ENCODE measurements at regions not wholly inside any gene's neighbourhood (a gene's known extent, or its start where the extent isn't known, plus 50 kb on each side); places are given as distances from the start of the nearest gene placed in this dataset.

- TF ChIP-seq CTCF (IDR thresholded peaks at IDR 0.05) (no peak), POLR2A (IDR thresholded peaks at IDR 0.05) (no peak)
These were observed 73.5 kb upstream of the VIPR2 start for GRCh38 chr7:159218170-159218569.

Data from thyroid gland (tissue), 4 donors.